ENCODE measurements at regions not wholly inside any gene's neighbourhood (a gene's known extent, or its start where the extent isn't known, plus 50 kb on each side); places are given as distances from the start of the nearest gene placed in this dataset.

DNA sequence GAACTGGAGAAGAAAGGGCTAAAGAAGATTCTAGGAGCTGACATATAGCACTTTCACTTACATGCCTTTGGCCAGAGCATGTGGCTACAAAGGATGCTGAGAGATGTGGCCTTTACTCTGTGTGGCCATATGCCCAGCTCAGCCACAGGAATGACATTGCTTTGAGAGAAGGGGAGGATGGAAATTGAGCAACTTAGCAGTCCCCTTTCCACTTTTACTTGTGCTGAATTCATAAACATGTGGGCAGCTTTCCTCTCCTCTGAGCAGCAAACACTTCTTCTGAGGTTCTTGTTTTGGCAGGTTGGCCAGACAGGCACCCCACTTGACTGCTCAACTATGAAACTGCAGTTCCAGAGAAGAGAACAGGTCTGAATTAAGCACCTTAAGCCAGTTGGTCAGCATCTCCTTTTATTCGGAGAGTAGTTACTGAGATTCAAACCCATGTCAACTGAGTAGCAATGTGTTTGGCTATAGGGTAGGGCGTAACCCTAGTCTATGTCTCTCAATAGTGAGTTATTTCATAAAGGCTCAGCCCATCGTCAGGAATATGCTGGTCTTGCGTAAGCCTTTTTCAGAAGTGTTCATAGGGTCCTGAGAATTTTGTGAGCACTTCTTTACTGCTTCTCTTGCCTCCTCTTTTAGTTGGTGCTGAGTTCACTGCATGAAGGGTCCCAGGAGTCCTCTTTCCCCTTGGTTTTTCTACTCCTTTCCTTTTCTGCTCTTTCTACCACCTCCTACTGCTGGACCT is 134.5 kb downstream of the PALM2AKAP2 start:
- DNase-seq = no peak

DNA sequence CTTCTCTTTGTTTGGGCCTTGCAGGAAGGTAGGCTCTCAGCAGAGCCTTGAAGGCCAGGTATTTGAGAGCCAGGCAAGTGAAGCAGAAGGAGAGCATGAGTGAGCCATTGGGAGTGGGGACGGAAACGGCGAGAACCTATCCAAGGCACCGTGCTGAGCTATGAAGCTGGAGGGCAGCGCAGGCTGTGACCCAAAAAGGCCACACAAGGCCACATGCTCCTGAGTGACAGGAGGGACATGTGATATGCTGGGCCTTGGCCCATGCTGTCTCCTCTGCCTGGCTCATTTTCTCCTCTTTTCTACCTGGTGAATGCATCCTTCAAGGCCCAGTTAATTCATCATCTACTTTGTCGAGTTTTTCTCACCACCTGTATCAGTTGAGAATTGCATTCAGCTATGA is 136.3 kb downstream of the PALM2AKAP2 start:
- DNase-seq = no peak

DNA sequence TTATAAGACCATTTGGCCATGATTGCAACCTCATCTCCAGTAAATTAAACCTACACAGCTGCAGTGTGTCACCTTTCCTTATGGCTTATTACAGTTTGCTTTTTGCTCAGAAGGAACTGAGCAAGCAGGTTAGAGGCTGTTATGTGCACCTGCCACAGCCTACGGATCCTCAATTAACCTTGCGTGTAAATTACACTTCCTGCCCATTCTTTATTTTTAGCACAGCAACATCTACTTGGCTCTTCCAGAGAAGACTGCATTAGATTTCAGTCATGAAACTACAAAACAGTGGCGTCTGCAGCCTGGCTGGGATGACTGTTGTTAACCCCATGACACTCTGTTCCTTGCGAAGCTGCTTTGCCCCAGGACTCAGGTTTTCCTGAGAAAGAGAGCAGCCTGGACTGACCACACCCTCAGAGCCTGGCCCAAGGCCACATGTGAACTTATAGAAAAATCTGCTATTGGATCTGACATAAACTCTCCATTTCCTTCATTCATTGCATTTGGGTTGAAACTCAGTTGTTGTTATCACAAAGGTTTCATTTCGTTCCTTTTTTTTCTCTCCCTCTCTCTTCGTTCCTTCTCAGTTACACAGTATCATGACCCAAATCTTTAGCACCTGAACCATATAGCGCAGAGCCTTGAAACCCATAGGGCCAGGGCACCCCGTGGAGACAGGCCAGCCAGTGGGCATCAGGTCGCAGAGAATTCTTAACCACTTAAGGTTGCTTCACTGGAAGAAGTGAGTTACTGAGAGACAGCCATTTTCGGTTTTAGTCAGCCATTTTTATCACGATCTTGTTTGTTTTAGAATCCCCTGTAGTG is 138.6 kb downstream of the PALM2AKAP2 start:
- DNase-seq = no peak

DNA sequence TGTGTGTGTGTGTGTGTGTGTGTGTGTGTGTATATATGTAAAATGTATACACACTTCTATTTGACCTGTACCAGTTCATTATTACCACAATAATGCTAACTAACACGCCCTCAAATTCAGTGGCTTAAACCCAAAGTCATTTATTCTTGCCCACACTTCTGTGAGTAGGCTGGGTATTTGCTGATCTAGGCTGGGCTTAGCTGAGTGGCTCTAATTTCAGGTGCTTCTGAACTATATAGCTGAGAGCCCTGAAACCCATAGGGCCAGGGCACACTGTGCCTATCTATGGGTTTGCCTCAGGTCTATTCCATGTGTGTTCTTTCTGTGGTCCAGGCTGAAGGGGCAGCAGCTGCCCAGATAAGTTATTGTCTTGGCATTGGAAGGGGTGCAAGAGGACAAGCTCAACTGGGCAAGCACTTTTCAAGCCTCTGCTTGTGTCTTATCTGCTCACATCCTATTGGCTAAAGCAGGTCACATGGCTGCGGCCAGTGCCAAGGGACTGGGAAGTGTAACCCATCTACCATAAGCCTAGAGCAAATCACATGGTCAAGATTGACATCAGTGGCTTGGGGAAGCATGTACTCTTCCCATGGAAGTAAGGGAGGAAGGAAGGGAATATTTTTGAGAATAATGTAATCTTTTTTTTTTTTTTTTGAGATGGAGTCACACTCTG is 139.9 kb downstream of the PALM2AKAP2 start:
- DNase-seq = no peak

DNA sequence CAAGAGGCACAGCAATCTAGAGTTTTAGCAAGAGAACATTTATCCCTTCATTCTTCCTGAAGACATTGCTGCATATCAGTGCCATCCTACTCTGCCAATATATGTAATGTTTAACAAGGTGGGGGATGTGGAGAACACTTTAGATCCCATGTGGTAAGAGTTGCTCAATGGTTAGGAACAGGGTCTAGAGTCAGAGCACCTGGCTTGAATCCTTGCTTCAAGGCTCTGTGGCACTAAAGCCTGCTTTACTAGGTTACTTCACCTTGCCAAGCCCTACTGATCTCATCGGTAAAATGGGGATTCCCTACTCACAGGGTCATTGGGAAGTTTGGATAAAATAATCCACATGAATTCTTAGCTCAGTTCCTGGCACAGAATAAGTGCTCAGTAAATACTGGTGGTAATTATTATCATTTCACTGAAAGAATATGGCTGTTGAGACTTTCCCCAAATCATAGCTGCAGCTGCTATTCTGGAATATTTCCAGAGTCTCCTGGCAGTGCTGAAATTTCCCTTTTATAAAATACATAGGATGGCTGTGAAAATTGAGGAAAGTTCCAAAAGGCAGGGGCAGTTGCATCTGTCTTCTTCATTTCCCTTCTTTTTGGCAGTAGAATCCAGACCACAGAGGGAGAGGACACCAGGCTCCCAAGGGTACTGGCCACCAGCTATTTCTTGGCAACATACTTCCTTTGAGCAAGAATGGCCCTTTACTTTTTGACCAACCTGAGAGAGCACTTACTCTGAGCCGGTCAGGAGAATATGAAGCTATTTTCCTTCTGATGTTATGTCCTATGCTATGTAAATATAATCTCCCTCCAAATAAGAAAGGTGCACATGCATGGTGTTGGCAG is 142.8 kb downstream of the PALM2AKAP2 start:
- no peak for DNase-seq

DNA sequence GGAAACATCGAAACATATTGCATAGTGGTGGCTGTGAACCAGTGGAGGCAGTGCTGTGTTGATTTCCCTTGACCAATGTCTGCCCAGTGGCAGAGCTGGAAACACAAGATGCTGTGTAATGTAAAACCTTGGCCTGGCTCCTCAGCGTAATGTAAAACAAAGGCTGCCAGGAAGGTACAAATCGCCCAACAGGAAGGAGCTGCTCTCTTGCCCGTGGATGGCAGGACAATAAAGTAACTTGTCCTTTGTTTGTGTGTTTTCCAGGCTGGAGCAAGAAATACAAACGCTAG is 143.4 kb downstream of the PALM2AKAP2 start:
- DNase-seq = no peak

DNA sequence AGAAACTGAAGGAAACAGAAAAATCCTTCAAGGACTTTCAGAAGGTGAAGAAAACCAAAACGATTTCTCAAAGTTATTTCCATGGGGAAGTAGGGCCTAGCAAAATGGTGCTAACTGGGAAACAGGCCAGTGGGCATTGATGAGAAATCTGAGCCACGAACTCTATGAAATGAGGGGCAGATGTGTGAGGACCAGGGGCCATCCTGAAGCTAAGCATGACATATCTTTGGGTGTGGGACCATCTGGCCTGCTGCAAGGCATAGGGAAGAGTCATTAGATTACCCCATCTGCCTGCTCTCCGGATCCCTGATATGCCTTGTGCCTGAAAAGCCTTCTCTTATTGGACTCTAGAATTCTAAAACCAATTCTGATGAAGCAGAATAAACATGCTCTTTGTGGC is 143.8 kb downstream of the PALM2AKAP2 start:
- DNase-seq = no peak

DNA sequence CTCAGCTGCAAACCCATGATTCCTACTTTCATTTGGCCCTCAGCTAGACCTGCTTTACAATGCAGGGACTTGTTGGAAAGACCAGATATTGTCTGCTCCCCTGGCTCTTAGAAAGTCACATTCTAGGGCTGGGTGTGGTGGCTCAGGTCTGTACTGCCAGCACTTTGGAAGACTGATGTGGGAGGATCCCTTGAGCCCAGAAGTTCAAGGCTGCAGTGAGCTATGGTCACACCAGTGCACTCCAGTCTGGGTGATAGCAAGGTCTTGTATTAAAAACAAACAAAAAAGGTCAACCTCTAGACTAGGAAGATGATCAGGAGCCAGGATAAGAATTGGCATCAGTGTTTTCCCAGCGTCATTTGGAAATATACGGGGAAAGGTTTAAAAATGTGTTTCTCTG is 145.8 kb downstream of the PALM2AKAP2 start:
- DNase-seq = no peak

GRCh38 chr9:109926421-109926869 is 146.4 kb downstream of the PALM2AKAP2 start:
- no peak for DNase-seq

- DNase-seq = no peak
Measured at GRCh38 chr9:109931623-109932022, 151.6 kb downstream of the PALM2AKAP2 start.

DNA sequence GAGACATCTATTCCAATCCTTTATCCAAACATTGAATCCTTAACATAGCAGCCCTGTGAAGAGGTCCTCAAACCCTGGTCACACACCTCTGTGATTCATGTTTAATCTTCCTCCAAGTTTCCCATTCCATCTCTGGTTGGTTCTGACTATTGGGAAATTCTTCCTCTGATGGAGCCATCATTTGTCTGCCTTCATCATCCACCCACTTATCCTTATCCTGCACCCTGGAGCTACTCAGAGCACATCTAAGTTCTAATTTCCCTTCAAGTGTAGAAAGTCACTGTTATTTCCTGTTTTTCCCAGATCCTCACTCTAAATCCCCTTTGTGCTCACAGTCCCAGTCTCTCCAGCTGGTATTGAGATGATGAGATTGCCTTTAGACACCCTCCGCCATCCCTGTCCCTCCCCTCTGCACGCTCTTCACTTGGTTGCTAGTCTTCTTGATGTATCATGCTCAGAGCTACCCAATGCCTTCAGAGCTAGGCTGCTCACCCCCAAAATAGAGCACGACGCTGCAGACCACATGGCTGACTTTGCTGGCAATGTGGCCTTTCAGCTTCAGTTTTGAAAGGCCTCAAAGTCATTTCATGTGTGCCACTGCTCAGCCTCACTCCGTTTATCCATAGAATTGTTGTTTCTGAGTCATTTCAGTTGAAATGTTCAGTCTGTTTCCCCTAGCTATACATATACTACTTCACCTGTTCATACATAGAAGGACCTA is 154.3 kb downstream of the PALM2AKAP2 start:
- no peak for DNase-seq

DNA sequence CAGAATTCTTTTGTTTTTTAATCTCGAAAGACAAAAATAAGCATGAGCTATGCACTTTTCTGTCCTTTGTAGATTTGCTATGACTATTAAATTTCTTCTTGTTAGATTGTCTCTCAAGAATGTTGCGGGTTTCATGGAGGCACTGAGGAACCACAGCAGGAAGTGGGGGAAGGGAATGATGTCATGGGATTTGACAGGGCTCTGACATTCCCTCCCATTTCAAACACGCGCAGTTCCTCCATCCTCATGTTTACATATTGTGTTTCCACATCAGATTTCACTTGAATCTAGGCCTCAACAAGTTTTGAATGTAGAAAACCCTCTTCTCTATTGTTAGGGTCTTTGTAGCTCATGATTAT is 154.8 kb downstream of the PALM2AKAP2 start:
- DNase-seq = no peak

GRCh38 chr9:109935406-109936087 is 155.5 kb downstream of the PALM2AKAP2 start:
- no peak for DNase-seq

- DNase-seq = no peak
Measured at GRCh38 chr9:109937861-109938453, 158.0 kb downstream of the PALM2AKAP2 start.

DNA sequence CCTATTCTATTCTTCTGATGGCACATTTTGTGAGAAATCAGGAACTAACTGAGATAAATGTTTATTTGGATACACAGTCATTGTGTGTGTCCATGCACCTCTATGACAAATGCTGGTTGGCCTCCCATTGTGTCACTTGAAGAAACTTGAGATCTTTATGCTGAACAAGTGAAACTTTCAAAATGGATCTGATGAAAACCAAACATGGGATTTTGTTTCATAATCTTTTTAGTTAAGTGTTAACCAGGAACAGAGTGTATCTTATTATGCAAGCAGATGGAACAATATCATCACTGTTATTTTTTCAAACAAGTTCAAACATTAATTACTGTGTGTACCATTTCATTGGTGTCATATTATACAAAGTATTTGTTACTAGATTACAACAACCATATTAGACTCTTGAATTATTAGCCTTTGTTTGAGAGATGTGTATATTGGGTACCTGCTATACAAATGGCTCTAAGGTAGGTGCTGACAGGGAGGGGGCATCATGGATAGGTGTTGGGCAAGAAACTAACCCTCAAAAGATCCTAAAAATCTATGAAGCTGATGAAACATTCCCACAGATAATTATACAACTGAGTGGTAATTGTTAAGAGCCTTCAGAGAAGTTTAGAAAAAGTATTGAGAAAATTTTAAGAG is 159.8 kb downstream of the PALM2AKAP2 start:
- DNase-seq = no peak

DNA sequence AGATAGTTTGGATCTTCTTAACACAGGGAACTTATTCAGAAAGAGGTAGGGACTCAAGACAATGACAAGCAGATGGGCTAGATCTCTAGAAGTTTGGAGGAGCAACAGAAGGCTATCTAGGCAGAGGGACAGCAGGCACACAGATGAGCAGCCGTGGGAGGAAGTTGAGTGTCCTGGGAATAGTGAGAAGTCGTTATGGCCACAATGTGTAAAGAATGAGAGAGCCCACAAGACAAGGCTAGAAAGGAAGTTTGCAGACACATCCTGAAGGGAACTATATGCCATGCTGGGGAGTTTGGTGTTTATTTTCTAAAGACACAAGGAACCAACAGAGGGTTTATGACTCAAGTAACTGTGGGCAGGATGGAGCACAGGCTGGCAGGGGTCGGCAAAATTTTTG is 160.6 kb downstream of the PALM2AKAP2 start:
- no peak for DNase-seq

GRCh38 chr9:109941771-109942170 is 161.8 kb downstream of the PALM2AKAP2 start:
- DNase-seq = no peak

GRCh38 chr9:109945573-109945972 is 165.6 kb downstream of the PALM2AKAP2 start:
- no peak for DNase-seq

- DNase-seq = no peak
Measured at GRCh38 chr9:109948453-109948852, 168.5 kb downstream of the PALM2AKAP2 start.

DNA sequence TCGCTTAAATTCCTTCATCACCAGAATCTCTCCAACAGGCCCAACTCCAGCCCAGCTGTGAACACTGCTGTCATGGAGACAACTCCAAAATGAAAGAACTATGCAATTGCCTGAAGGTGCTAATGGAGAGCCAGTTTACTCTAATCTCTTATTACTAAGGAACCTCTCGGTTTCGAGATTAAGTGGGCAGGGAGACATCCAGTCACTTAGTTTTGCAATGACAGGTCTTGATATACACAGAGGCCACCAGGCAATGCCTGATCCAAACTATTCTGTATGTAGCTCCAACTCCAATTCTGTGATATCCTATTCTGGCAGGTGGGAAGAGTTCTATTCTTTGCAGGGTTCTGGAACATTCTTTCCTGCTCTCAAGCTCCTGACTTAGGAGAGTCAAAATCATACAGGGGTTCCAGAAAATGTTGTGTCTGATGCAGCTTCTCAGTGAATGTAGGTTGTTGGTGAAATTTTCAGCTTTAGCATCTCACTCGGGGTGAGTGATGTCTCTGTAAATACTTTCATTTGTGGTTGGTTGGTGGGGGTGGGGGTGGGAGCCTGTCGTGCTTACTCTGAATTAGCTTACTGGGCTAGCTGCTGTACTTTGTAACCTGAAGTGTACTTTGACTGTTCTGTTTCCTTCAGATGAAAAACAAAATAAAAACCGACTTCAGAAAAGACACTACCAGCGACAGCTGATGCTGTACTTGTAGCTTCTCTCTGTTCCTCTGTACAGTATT is 170.9 kb downstream of the PALM2AKAP2 start:
- no peak for DNase-seq

Data from CD4-positive, alpha-beta T cell treated with Interleukin-4 for 4 hours (primary cell).